ENCODE measurements at regions not wholly inside any gene's neighbourhood (a gene's known extent, or its start where the extent isn't known, plus 50 kb on each side); places are given as distances from the start of the nearest gene placed in this dataset.

GRCh38 chr17:72182371-72182873 lies 61.6 kb downstream of the SOX9 start:
- Histone ChIP-seq H3K4me1 (no peaks in the 10 kb centered on the region), H3K36me3 (ENCODE audit: low read depth, missing control alignments) (no peaks in the 10 kb centered on the region), H3K4me3 (no peak overlapping the region), H3K9me3 (no peaks in the 10 kb centered on the region), H3K27me3 (no peaks in the 10 kb centered on the region), H3K27ac (no peak overlapping the region)
- TF ChIP-seq POLR2A (IDR thresholded peaks at IDR 0.05) (no peak), CTCF (IDR thresholded peaks at IDR 0.05) (no peak)
- no peak for DNase-seq
- intact Hi-C loops (cut with DNase I; ENCODE audit: low total_unique reads): no loop called here
- WGBS, 2 donors: 70 to 73% methylated on average over 2 of the region's 2 CpGs

- no peak for DNase-seq
- Histone ChIP-seq H3K4me3 (no peak overlapping the region), H3K9me3 (no peaks in the 10 kb centered on the region), H3K4me1 (no peaks in the 10 kb centered on the region), H3K36me3 (ENCODE audit: low read depth, missing control alignments) (no peaks in the 10 kb centered on the region), H3K27me3 (no peaks in the 10 kb centered on the region), H3K27ac (no peak overlapping the region)
- 97 to 99% methylated on average over 4 of the region's 4 CpGs for WGBS, 2 donors
- TF ChIP-seq CTCF (IDR thresholded peaks at IDR 0.05) (no peak), POLR2A (IDR thresholded peaks at IDR 0.05) (no peak)
- intact Hi-C loops (cut with DNase I; ENCODE audit: low total_unique reads): no loop called here
These were observed 62.4 kb downstream of the SOX9 start for GRCh38 chr17:72183194-72183685.

GRCh38 chr17:72184805-72185204 lies 64.0 kb downstream of the SOX9 start:
- no peak overlapping the region for H3K4me3 ChIP-seq
- no peak for DNase-seq
- no peaks in the 10 kb centered on the region for H3K9me3 ChIP-seq
- no peaks in the 10 kb centered on the region for H3K4me1 ChIP-seq
- no peak overlapping the region for H3K27ac ChIP-seq
- H3K27me3 ChIP-seq: no peaks in the 10 kb centered on the region
- no peaks in the 10 kb centered on the region for H3K36me3 ChIP-seq (ENCODE audit: low read depth, missing control alignments)
- 77 to 87% methylated on average over 6 of the region's 6 CpGs for whole genome bisulfite sequencing, 2 donors
- TF ChIP-seq CTCF (IDR thresholded peaks at IDR 0.05): no peak
- TF ChIP-seq POLR2A (IDR thresholded peaks at IDR 0.05): no peak
- intact Hi-C loops (cut with DNase I; ENCODE audit: low total_unique reads): no loop called here

GRCh38 chr17:72185564-72185963 lies 64.7 kb downstream of the SOX9 start:
- H3K4me1 ChIP-seq: no peaks in the 10 kb centered on the region
- no peak for DNase-seq
- TF ChIP-seq POLR2A (IDR thresholded peaks at IDR 0.05): no peak
- TF ChIP-seq CTCF (IDR thresholded peaks at IDR 0.05): no peak

GRCh38 chr17:72187556-72187955 lies 66.7 kb downstream of the SOX9 start:
- peak; percentile 43 for DNase-seq
- no peak overlapping the region for H3K27ac ChIP-seq
- TF ChIP-seq POLR2A (IDR thresholded peaks at IDR 0.05) (no peak), CTCF (IDR thresholded peaks at IDR 0.05) (no peak)
- intact Hi-C loops (cut with DNase I; ENCODE audit: low total_unique reads): no loop called here
- H3K4me1 ChIP-seq: peaks cover 8% of the 10 kb centered on the region
- no peaks in the 10 kb centered on the region for H3K27me3 ChIP-seq
- no peak overlapping the region for H3K4me3 ChIP-seq
- H3K36me3 ChIP-seq (ENCODE audit: low read depth, missing control alignments): no peaks in the 10 kb centered on the region
- no peaks in the 10 kb centered on the region for H3K9me3 ChIP-seq
- 32 to 44% methylated on average over 8 of the region's 8 CpGs for WGBS, 2 donors

More at GRCh38 chr17:72185564-72185963, 64.7 kb downstream of the SOX9 start:
- 36 to 46% methylated on average over 8 of the region's 8 CpGs for WGBS, 2 donors
- Histone ChIP-seq H3K4me3 (no peak overlapping the region), H3K27me3 (no peaks in the 10 kb centered on the region), H3K36me3 (ENCODE audit: low read depth, missing control alignments) (no peaks in the 10 kb centered on the region), H3K27ac (no peak overlapping the region), H3K9me3 (no peaks in the 10 kb centered on the region)
- intact Hi-C loops (cut with DNase I; ENCODE audit: low total_unique reads): no loop called here

Measured in testis (tissue), 2 donors.